ENCODE measurements at regions not wholly inside any gene's neighbourhood (a gene's known extent, or its start where the extent isn't known, plus 50 kb on each side); places are given as distances from the start of the nearest gene placed in this dataset.

DNA sequence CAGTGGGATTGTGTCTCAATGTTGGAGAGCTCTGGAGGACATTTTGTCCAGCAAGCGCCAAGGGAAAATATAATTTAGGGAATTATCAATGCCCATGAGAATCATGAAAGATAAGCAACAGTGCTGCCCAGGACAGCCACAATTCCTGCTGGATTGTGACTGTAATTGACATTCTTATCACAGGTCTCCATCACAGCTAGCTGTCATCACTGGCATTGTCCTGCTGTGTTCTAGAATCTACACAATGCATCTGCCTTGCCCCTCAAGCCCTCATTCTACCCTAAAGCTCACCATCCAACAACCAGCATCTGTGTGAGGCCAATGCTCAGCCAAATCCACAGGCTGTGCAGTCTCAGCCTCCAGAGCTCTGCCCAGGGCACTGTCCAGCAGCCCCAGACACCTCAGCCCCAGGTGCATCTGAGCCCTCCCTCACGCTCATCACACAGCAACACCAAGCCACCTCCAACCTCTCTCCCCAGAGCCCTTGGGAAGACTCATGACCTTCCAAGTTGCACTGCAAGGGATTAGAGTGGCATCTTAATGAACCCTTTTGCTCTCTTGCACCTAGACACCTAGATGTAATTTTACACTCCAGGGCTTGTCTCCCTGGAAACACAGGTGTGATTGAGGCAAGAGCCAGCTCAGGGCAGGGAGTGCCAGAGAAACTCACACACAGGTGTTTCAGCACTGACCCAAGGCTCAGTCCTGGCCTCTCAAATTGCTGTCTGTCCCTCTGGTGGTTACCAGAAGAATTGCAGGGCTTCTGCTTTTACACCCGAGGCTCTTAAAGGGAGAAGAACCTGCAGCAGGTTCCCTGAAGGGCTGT lies 85.2 kb upstream of the PHACTR3 start:
- Histone ChIP-seq H3K4me2 (ENCODE audit: insufficient read depth, low read length) (no peak overlapping the region), H3K27me3 (ENCODE audit: control insufficient read depth in 2 of 2, insufficient read depth in 2 of 2, low read length in 2 of 2) (peaks cover 0 to 9% of the 10 kb centered on the region in 2 experiments; a peak in 1 of 5 replicates), H2AFZ (ENCODE audit: low read depth, low read length) (no peak overlapping the region), H3K9me1 (ENCODE audit: control insufficient read depth, insufficient read depth, low read length) (no peaks in the 10 kb centered on the region), H3K9me3 (replicated peaks; ENCODE audit: control insufficient read depth, insufficient read depth, low read depth, low read length) (no peaks in the 10 kb centered on the region), H3K4me3 (no peak overlapping the region), H3K36me3 (ENCODE audit: control insufficient read depth, insufficient read depth, low read length) (no peaks in the 10 kb centered on the region), H3K4me1 (replicated peaks in 1 of 2; ENCODE audit: control insufficient read depth in 2 of 2, insufficient read depth in 2 of 2, low read length in 2 of 2) (peaks cover 0 to 5% of the 10 kb centered on the region in 2 experiments; a peak in 1 of 5 replicates), H3K27ac (ENCODE audit: extremely low read depth, low read depth, low read length) (no peak overlapping the region), H3K79me2 (ENCODE audit: control insufficient read depth, insufficient read depth, low read length) (no peaks in the 10 kb centered on the region), H3K9ac (ENCODE audit: insufficient read depth in 1 of 2, low read depth in 2 of 2, low read length in 2 of 2) (no peak overlapping the region), H4K20me1 (replicated peaks; ENCODE audit: control insufficient read depth, insufficient read depth, low read length) (no peaks in the 10 kb centered on the region)
- ChIA-PET CTCF (ENCODE audit: low intra/inter-chr PET ratio) (interaction anchor here (0.7 kb wide), 1 partner anchor 34 kb away, joined by 3 read pairs; no protein-coding TSS in a partner anchor), POLR2A (no interaction called here)
- peak; percentile 50 to 65 (median 56) for DNase-seq (ENCODE audit: extremely low read depth in 1 of 4, low spot score in 3 of 4)
- FAIRE-seq = peak; percentile 68
- ATAC-seq = peak; percentile 88
- TF ChIP-seq, protein P1, sequence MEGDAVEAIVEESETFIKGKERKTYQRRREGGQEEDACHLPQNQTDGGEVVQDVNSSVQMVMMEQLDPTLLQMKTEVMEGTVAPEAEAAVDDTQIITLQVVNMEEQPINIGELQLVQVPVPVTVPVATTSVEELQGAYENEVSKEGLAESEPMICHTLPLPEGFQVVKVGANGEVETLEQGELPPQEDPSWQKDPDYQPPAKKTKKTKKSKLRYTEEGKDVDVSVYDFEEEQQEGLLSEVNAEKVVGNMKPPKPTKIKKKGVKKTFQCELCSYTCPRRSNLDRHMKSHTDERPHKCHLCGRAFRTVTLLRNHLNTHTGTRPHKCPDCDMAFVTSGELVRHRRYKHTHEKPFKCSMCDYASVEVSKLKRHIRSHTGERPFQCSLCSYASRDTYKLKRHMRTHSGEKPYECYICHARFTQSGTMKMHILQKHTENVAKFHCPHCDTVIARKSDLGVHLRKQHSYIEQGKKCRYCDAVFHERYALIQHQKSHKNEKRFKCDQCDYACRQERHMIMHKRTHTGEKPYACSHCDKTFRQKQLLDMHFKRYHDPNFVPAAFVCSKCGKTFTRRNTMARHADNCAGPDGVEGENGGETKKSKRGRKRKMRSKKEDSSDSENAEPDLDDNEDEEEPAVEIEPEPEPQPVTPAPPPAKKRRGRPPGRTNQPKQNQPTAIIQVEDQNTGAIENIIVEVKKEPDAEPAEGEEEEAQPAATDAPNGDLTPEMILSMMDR (IDR thresholded peaks at IDR 0.05 in 2 of 3, conservative IDR thresholded peaks at IDR 0.05 in 1 of 3; ENCODE audit: insufficient read depth in 2 of 3, low read depth in 1 of 3, low read length in 3 of 3) = peak; percentile 60 to 84 (median 67)
- TF ChIP-seq, protein P2, sequence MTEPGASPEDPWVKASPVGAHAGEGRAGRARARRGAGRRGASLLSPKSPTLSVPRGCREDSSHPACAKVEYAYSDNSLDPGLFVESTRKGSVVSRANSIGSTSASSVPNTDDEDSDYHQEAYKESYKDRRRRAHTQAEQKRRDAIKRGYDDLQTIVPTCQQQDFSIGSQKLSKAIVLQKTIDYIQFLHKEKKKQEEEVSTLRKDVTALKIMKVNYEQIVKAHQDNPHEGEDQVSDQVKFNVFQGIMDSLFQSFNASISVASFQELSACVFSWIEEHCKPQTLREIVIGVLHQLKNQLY (CRISPR knock-in tag; conservative IDR thresholded peaks at IDR 0.05) = no peak
- no peak for TF ChIP-seq NR2F6 (CRISPR knock-in tag; IDR thresholded peaks at IDR 0.05)
- TF ChIP-seq, protein P3, sequence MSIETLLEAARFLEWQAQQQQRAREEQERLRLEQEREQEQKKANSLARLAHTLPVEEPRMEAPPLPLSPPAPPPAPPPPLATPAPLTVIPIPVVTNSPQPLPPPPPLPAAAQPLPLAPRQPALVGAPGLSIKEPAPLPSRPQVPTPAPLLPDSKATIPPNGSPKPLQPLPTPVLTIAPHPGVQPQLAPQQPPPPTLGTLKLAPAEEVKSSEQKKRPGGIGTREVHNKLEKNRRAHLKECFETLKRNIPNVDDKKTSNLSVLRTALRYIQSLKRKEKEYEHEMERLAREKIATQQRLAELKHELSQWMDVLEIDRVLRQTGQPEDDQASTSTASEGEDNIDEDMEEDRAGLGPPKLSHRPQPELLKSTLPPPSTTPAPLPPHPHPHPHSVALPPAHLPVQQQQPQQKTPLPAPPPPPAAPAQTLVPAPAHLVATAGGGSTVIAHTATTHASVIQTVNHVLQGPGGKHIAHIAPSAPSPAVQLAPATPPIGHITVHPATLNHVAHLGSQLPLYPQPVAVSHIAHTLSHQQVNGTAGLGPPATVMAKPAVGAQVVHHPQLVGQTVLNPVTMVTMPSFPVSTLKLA (conservative IDR thresholded peaks at IDR 0.05) = no peak
- BruUV-seq (replicated peaks) = no TSS peak
- 0% methylated on average over 3 of the region's 3 CpGs for WGBS (ENCODE audit: insufficient coverage, low coverage, missing lambda C conversion rate)
- in situ Hi-C loops (cut with MboI) = no loop called here
- intact Hi-C loops (cut with micrococcal nuclease) = no loop called here

Data from K562 (cell line).